Spleen (tissue), 7 donors: ENCODE measurements at regions not wholly inside any gene's neighbourhood (a gene's known extent, or its start where the extent isn't known, plus 50 kb on each side); places are given as distances from the start of the nearest gene placed in this dataset.

Experiments used
- CTCF ChIP-seq, 11 experiments: fragments of 200-600 bp in 7 of 11; fragments of 450-650 bp in 4 of 11; sonication (generic) in 4 of 11; IDR thresholded peaks in 8 of 11; conservative IDR thresholded peaks in 3 of 11; 1 replicate in 7 of 11; 2 replicates in 4 of 11; pipeline versions ENCODE4 v1.4.0 to v1.8.0; 2016 to 2021; ENCODE audit warnings: antibody characterized with exemption in 11 of 11, inconsistent platforms in 4 of 11, mild to moderate bottlenecking in 1 of 11
- POLR2A ChIP-seq, 3 donors: fragments of 450-650 bp; IDR thresholded peaks; one replicate each; pipeline ENCODE4 v1.5.1; 2017; ENCODE audit warnings: antibody characterized with exemption in 3 of 3, mild to moderate bottlenecking in 1 of 3
- donor health status: DM: no; HTN: no; CAD: no; lungs with moderate emphysema.
- donor health status: DM: no; HTN: no; CAD: no.
- donor health status: DM: no; HTN: no; CAD: no.

- TF ChIP-seq CTCF (IDR thresholded peaks at IDR 0.05 in 8 of 11, conservative IDR thresholded peaks at IDR 0.05 in 3 of 11) (no peak), POLR2A (IDR thresholded peaks at IDR 0.05) (no peak)
These were observed 539.6 kb upstream of the CADM1 start for GRCh38 chr11:116043857-116044256.
